Activated naive CD4-positive, alpha-beta T cell treated with anti-CD3 and anti-CD28 coated beads, Interleukin-2, amount 10 ng/mL, durations not matched to agents 7 days and 5 days (primary cell): ENCODE measurements at regions not wholly inside any gene's neighbourhood (a gene's known extent, or its start where the extent isn't known, plus 50 kb on each side); places are given as distances from the start of the nearest gene placed in this dataset.

ENCODE experiments used
- CTCF ChIA-PET: fragments of 350-600 bp; sonication (Branson Sonifier 250); formaldehyde crosslinking; loops from one replicate; lab custom pipeline; 2021; ENCODE audit warnings: antibody characterized with exemption; lab: Charles Lee
- DNase-seq: peaks from one replicate; pipeline ENCODE4 v3.0.0-alpha.2; 2020
- H3K27ac Mint-ChIP-seq: one replicate; pipeline ENCODE4 v1.8.0; 2021; ENCODE audit warnings: mild to moderate bottlenecking, moderate library complexity, mixed read lengths
- H3K27me3 Mint-ChIP-seq: one replicate; pipeline ENCODE4 v1.8.0; 2021; ENCODE audit warnings: mild to moderate bottlenecking, mixed read lengths
- H3K36me3 Mint-ChIP-seq: one replicate; pipeline ENCODE4 v1.8.0; 2021; ENCODE audit warnings: mixed read lengths
- H3K4me1 Mint-ChIP-seq: one replicate; pipeline ENCODE4 v1.8.0; 2021; ENCODE audit warnings: mixed read lengths
- H3K4me3 Mint-ChIP-seq: one replicate; pipeline ENCODE4 v1.8.0; 2021; ENCODE audit warnings: mild to moderate bottlenecking, moderate library complexity, mixed read lengths
- H3K9me3 Mint-ChIP-seq: one replicate; pipeline ENCODE4 v1.8.0; 2021; ENCODE audit warnings: mixed read lengths

GRCh38 chr6:41438746-41439145 is 103.3 kb downstream of the NCR2 start:
- Mint-ChIP-seq H3K27ac (no peak overlapping the region), H3K4me1 (peaks cover 47% of the 10 kb centered on the region), H3K4me3 (no peak overlapping the region), H3K27me3 (peaks cover 72% of the 10 kb centered on the region), H3K36me3 (peaks cover 2% of the 10 kb centered on the region), H3K9me3 (no peaks in the 10 kb centered on the region)
- DNase-seq = no peak
- CTCF ChIA-PET = interaction anchor here (1.1 to 1.6 kb wide), 3 partner anchors 14 to 233 kb away, joined by 3 to 9 read pairs (median 5); no protein-coding TSS in a partner anchor

- Mint-ChIP-seq H3K4me3 (peak overlapping the region; percentile 36), H3K27me3 (peaks cover 81% of the 10 kb centered on the region), H3K27ac (peak overlapping the region; percentile 80), H3K9me3 (no peaks in the 10 kb centered on the region), H3K36me3 (peaks cover 2% of the 10 kb centered on the region), H3K4me1 (peaks cover 49% of the 10 kb centered on the region)
- peak; percentile 44 for DNase-seq
- CTCF ChIA-PET = interaction anchor here (1.5 to 1.6 kb wide), 2 partner anchors 15 to 232 kb away, joined by 3 to 9 read pairs; no protein-coding TSS in a partner anchor
These were observed 104.4 kb downstream of the NCR2 start for GRCh38 chr6:41439524-41440418.

DNA sequence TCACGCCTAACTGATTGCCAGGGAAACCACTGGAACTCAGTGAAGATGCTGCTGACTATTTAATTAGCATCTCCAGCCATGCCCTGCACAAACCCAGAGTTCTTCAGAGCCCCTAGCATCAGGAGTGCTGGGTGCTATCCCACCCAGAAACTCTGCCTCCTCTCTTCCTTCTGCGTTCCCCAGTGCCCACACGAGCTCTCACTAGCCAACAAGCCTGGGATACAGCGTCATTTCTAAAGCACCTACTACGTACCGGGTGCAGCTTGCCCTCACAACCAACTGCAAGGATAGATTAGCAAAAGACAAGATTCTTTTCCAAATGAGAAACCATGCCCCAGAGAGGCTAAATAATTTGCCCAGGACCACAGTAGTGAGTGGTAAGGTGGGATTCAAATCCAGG is 105.2 kb upstream of the FOXP4 start:
- H3K4me3 Mint-ChIP-seq = no peak overlapping the region
- peaks cover 2% of the 10 kb centered on the region for H3K36me3 Mint-ChIP-seq
- DNase-seq = no peak
- CTCF ChIA-PET = no interaction called here
- peaks cover 85% of the 10 kb centered on the region for H3K27me3 Mint-ChIP-seq
- no peaks in the 10 kb centered on the region for H3K9me3 Mint-ChIP-seq
- peaks cover 49% of the 10 kb centered on the region for H3K4me1 Mint-ChIP-seq
- H3K27ac Mint-ChIP-seq = peak overlapping the region; percentile 43

GRCh38 chr6:41441598-41442351 is 104.4 kb upstream of the FOXP4 start:
- Mint-ChIP-seq H3K9me3 (no peaks in the 10 kb centered on the region), H3K4me1 (peaks cover 49% of the 10 kb centered on the region), H3K4me3 (peak overlapping the region; percentile 47), H3K27me3 (peaks cover 88% of the 10 kb centered on the region), H3K36me3 (peaks cover 2% of the 10 kb centered on the region), H3K27ac (peak overlapping the region; percentile 71)
- peak; percentile 47 for DNase-seq
- CTCF ChIA-PET = interaction anchor here (0.9 kb wide), 1 partner anchor 101 kb away, joined by 3 read pairs; no protein-coding TSS in a partner anchor

- H3K27me3 Mint-ChIP-seq = peaks cover 88% of the 10 kb centered on the region
- DNase-seq = no peak
- H3K9me3 Mint-ChIP-seq = no peaks in the 10 kb centered on the region
- peaks cover 49% of the 10 kb centered on the region for H3K4me1 Mint-ChIP-seq
- peaks cover 2% of the 10 kb centered on the region for H3K36me3 Mint-ChIP-seq
- CTCF ChIA-PET = interaction anchor here (0.8 to 1.3 kb wide), 4 partner anchors 10 to 147 kb away, joined by 3 read pairs; no protein-coding TSS in a partner anchor
- H3K4me3 Mint-ChIP-seq = no peak overlapping the region
- no peak overlapping the region for H3K27ac Mint-ChIP-seq
These were observed 103.9 kb upstream of the FOXP4 start for GRCh38 chr6:41442352-41442672.

GRCh38 chr6:41442800-41443501 is 103.2 kb upstream of the FOXP4 start:
- CTCF ChIA-PET = interaction anchor here (0.6 to 1.3 kb wide), 5 partner anchors 10 to 165 kb away, joined by 3 to 4 read pairs (median 3); no protein-coding TSS in a partner anchor
- Mint-ChIP-seq H3K36me3 (peaks cover 2% of the 10 kb centered on the region), H3K9me3 (no peaks in the 10 kb centered on the region), H3K27me3 (peaks cover 90% of the 10 kb centered on the region), H3K4me1 (peaks cover 47% of the 10 kb centered on the region), H3K4me3 (no peak overlapping the region), H3K27ac (peak overlapping the region; percentile 25)
- no peak for DNase-seq

DNA sequence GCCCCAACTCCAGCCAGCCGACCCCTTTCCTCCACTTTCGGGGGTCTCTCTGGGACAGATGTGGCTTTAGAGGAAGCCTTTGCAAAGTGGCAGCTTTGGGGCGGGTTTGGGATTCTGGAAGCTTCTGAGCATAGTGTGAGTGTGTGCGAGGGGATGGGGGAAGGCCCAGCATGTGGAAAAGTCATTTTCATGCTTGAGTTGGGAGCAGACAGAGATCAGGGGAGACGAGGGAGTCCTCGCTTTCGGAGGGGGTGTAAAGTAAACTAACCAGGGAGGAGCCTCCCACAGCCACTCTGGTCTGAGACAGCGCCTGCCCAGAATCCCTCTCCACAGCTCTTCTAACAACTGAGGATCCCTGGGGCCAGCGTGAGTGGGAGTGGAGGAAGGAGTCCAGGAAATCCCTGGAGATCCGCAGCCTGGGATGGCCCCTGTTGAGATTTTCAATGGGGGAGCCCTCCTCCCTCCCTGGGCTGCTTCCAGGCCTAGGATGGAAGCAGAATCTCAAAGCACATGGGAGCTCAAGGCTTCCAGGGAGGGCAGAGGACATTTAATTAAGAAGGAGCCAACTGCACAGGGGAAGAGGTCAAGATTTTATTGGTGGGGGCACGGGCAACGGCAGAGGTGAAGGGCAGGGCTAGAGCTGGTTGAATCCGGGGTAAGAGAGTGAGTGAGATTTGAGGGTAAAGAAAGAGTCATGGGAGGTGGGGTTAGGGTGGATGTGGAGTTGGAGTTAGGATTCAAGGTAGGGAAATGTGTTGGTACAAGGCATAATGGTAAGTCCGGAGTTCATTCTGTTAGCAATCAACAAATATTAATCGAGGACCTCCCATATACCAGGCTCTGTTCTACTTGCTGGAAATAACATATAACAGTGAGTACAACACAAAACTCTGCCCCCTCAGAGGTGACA is 102.3 kb upstream of the FOXP4 start:
- Mint-ChIP-seq H3K4me3 (no peak overlapping the region), H3K4me1 (peaks cover 43% of the 10 kb centered on the region), H3K36me3 (peaks cover 2% of the 10 kb centered on the region), H3K27me3 (peaks cover 87% of the 10 kb centered on the region), H3K27ac (no peak overlapping the region), H3K9me3 (no peaks in the 10 kb centered on the region)
- DNase-seq = no peak
- CTCF ChIA-PET = interaction anchor here (0.6 to 1.3 kb wide), 4 partner anchors 11 to 166 kb away, joined by 3 to 4 read pairs (median 3); no protein-coding TSS in a partner anchor

DNA sequence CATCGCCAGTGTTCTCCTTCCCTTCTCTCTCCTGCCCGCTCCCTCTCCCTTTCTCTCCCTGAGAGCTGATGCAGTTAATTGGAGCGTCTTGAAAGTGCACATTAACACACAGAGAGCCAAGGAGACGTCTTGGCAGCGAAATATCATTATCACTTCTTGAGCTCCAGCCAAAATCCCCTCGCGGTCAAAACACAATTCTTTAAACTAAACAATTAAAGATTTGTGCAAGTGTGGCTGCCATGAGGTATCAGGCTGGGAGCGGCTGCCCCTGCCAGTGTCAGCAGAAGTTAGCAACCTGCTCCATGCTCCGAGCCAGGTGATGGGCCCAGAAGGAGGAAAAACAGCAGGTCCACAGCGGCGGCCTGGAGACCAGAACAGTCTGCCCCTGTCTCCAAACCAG is 100.9 kb upstream of the FOXP4 start:
- H3K9me3 Mint-ChIP-seq = no peaks in the 10 kb centered on the region
- H3K36me3 Mint-ChIP-seq = peaks cover 1% of the 10 kb centered on the region
- H3K4me3 Mint-ChIP-seq = no peak overlapping the region
- H3K27ac Mint-ChIP-seq = no peak overlapping the region
- H3K27me3 Mint-ChIP-seq = peaks cover 83% of the 10 kb centered on the region
- peaks cover 29% of the 10 kb centered on the region for H3K4me1 Mint-ChIP-seq
- CTCF ChIA-PET = interaction anchor here (0.8 to 1.3 kb wide), 4 partner anchors 20 to 161 kb away, joined by 3 read pairs; no protein-coding TSS in a partner anchor
- DNase-seq = no peak

DNA sequence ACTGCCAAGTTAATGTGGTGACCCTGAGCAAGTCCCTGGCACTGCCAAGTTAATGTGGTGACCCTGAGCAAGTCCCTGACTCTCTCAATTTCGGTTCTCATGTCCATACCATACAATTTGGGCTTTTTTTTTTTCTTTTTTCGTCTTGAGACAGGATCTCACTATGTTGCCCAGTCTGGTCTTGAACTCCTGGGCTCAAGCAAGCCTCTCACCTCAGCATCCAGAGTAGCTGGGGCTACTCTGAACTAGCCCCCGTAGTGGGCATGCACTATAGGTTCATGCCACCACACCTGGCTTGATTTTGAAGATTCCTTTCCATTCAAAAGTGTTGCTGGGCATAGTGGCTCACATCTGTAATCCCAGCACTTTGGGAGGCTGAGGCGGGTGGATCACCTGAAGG is 100.0 kb upstream of the FOXP4 start:
- H3K9me3 Mint-ChIP-seq = no peaks in the 10 kb centered on the region
- no peaks in the 10 kb centered on the region for H3K36me3 Mint-ChIP-seq
- peaks cover 82% of the 10 kb centered on the region for H3K27me3 Mint-ChIP-seq
- CTCF ChIA-PET = interaction anchor here (1.3 kb wide), 1 partner anchor 16 kb away, joined by 3 read pairs; no protein-coding TSS in a partner anchor
- DNase-seq = no peak
- H3K27ac Mint-ChIP-seq = no peak overlapping the region
- no peak overlapping the region for H3K4me3 Mint-ChIP-seq
- H3K4me1 Mint-ChIP-seq = peaks cover 21% of the 10 kb centered on the region

DNA sequence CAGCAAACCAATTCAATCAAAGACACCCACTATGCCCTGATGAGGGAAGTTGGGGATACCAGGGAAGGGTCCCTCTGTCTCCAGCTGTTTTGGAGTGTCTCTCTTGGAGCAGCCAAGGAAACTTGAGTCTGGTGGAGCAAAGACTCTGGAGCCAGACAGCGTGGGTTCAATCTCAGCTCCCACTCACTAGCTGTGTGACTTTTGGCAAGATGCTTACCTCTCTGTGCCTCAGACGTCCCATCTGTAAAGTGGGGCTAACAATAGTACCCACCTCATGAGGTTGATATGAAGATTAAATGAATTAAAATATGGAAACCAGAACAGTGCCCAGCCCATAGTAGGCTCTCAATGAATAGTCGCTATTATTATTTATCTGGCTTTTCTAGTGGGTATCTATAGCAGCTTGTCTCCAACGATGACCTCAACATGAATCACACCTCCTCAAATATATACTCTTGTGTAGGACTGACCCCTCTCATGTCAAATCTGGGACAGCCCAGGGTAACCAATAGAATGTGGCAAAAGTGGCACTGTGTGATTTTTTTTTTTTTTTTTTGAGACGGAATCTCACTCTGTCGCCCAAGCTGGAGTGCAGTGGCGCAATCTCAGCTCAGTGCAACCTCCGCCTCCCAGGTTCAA is 99.2 kb upstream of the FOXP4 start:
- H3K4me1 Mint-ChIP-seq = peaks cover 12% of the 10 kb centered on the region
- no peak for DNase-seq
- no peak overlapping the region for H3K4me3 Mint-ChIP-seq
- H3K27ac Mint-ChIP-seq = no peak overlapping the region
- peaks cover 81% of the 10 kb centered on the region for H3K27me3 Mint-ChIP-seq
- H3K36me3 Mint-ChIP-seq = no peaks in the 10 kb centered on the region
- no peaks in the 10 kb centered on the region for H3K9me3 Mint-ChIP-seq
- CTCF ChIA-PET = interaction anchor here (1.2 to 1.3 kb wide), 3 partner anchors 15 to 145 kb away, joined by 3 read pairs; no protein-coding TSS in a partner anchor

- H3K4me1 Mint-ChIP-seq = peaks cover 5% of the 10 kb centered on the region
- CTCF ChIA-PET = interaction anchor here (1.2 kb wide), 1 partner anchor 24 kb away, joined by 3 read pairs; no protein-coding TSS in a partner anchor
- no peak for DNase-seq
- peaks cover 77% of the 10 kb centered on the region for H3K27me3 Mint-ChIP-seq
- no peaks in the 10 kb centered on the region for H3K9me3 Mint-ChIP-seq
- H3K36me3 Mint-ChIP-seq = no peaks in the 10 kb centered on the region
- no peak overlapping the region for H3K4me3 Mint-ChIP-seq
- H3K27ac Mint-ChIP-seq = peak overlapping the region; percentile 5
These were observed 97.9 kb upstream of the FOXP4 start for GRCh38 chr6:41448256-41448655.

GRCh38 chr6:41449399-41450245 is 96.6 kb upstream of the FOXP4 start:
- CTCF ChIA-PET = no interaction called here
- H3K4me1 Mint-ChIP-seq = no peaks in the 10 kb centered on the region
- no peaks in the 10 kb centered on the region for H3K36me3 Mint-ChIP-seq
- no peak overlapping the region for H3K27ac Mint-ChIP-seq
- peaks cover 64% of the 10 kb centered on the region for H3K27me3 Mint-ChIP-seq
- no peak for DNase-seq
- H3K4me3 Mint-ChIP-seq = no peak overlapping the region
- no peaks in the 10 kb centered on the region for H3K9me3 Mint-ChIP-seq
